ENCODE measurements at regions not wholly inside any gene's neighbourhood (a gene's known extent, or its start where the extent isn't known, plus 50 kb on each side); places are given as distances from the start of the nearest gene placed in this dataset.
"Not testable (repeated sequence)": the region's sequence is repeated elsewhere in the genome, so short reads cannot be mapped to it uniquely, and the experiment has no call there.

- TF ChIP-seq CTCF, EZH2phosphoT487, EZH2 (IDR thresholded peaks at IDR 0.05): not testable (repeated sequence)
Observed at GRCh38 chr17:22200187-22200586, 507.9 kb downstream of the KCNJ18 start.

Data from neural progenitor cell (in vitro differentiated cells).